GM23248 (cell line): ENCODE measurements at regions not wholly inside any gene's neighbourhood (a gene's known extent, or its start where the extent isn't known, plus 50 kb on each side); places are given as distances from the start of the nearest gene placed in this dataset.

Experiments used
- DNase-seq: peaks from one replicate; pipeline ENCODE4 v3.0.0-alpha.2; 2015
- H2AFZ ChIP-seq: fragments of 200-600 bp; sonication (generic); 2 replicates; pipeline ENCODE4 v1.6.1; 2016; ENCODE audit warnings: antibody characterized with exemption
- H3F3A ChIP-seq: fragments of 200-600 bp; sonication (generic); 2 replicates; pipeline ENCODE4 v1.6.1; 2016; ENCODE audit warnings: mild to moderate bottlenecking, antibody characterized with exemption, mixed run types; ENCODE audit not compliant: insufficient read depth
- H3K27ac ChIP-seq: fragments of 200-600 bp; sonication (generic); 2 replicates; pipeline ENCODE4 v1.5.1; 2016; ENCODE audit warnings: mild to moderate bottlenecking
- H3K27me3 ChIP-seq: fragments of 200-600 bp; sonication (generic); replicated peaks from 2 replicates; pipeline ENCODE4 v1.6.1; 2016; ENCODE audit warnings: mild to moderate bottlenecking; ENCODE audit not compliant: insufficient read depth
- H3K36me3 ChIP-seq: fragments of 200-600 bp; sonication (generic); 2 replicates; pipeline ENCODE4 v1.6.1; 2016; ENCODE audit warnings: low read depth, mild to moderate bottlenecking
- H3K4me1 ChIP-seq: fragments of 200-600 bp; sonication (generic); 2 replicates; pipeline ENCODE4 v1.6.1; 2016; ENCODE audit warnings: mild to moderate bottlenecking; ENCODE audit not compliant: insufficient read depth
- H3K4me2 ChIP-seq: fragments of 200-600 bp; sonication (generic); one replicate; pipeline ENCODE4 v1.6.1; 2016; ENCODE audit warnings: mild to moderate bottlenecking; ENCODE audit not compliant: unreplicated experiment
- H3K4me3 ChIP-seq: fragments of 200-600 bp; sonication (generic); 2 replicates; pipeline ENCODE4 v1.5.1; 2016; ENCODE audit warnings: mild to moderate bottlenecking
- H3K79me2 ChIP-seq: fragments of 200-600 bp; sonication (generic); 2 replicates; pipeline ENCODE4 v1.6.1; 2016; ENCODE audit warnings: mild to moderate bottlenecking; ENCODE audit not compliant: insufficient read depth
- H3K9ac ChIP-seq: fragments of 200-600 bp; sonication (generic); 2 replicates; pipeline ENCODE4 v1.6.1; 2016; ENCODE audit warnings: mild to moderate bottlenecking
- H3K9me2 ChIP-seq: fragments of 200-600 bp; sonication (generic); 2 replicates; pipeline ENCODE4 v1.6.1; 2016; ENCODE audit warnings: mixed run types, mild to moderate bottlenecking, moderate library complexity; ENCODE audit not compliant: insufficient read depth
- H3K9me3 ChIP-seq: fragments of 200-600 bp; sonication (generic); one replicate; pipeline ENCODE4 v1.6.1; 2017; ENCODE audit warnings: low read depth
- H4K20me1 ChIP-seq: fragments of 200-600 bp; sonication (generic); 2 replicates; pipeline ENCODE4 v1.6.0; 2016; ENCODE audit not compliant: insufficient read depth
- EZH2 ChIP-seq: fragments of 200-600 bp; sonication (generic); IDR thresholded peaks from 2 replicates; pipeline ENCODE4 v1.6.1; 2018; ENCODE audit warnings: antibody characterized with exemption, mild to moderate bottlenecking; ENCODE audit not compliant: insufficient read depth, poor library complexity, severe bottlenecking
- EZH2phosphoT487 ChIP-seq: fragments of 200-600 bp; sonication (generic); IDR thresholded peaks from 2 replicates; pipeline ENCODE4 v1.6.1; 2018; ENCODE audit warnings: antibody characterized with exemption, moderate library complexity, mild to moderate bottlenecking, low read depth; ENCODE audit not compliant: insufficient read depth
- WGBS, 2 experiments: methylation state at CpG; one replicate each; pipeline ENCODE4 v1.1.6; 2015 to 2017; ENCODE audit warnings: low lambda C conversion rate in 2 of 2, low coverage in 1 of 2; ENCODE audit errors: missing lambda C conversion rate in 2 of 2; 5-methylcytosine and 5-hydroxymethylcytosine counted together
- in situ Hi-C: fragments of 300-500 bp; cut with MboI; formaldehyde crosslinking; loops from 2 replicates; pipeline ENCODE4 v1.15.0; 2020

DNA sequence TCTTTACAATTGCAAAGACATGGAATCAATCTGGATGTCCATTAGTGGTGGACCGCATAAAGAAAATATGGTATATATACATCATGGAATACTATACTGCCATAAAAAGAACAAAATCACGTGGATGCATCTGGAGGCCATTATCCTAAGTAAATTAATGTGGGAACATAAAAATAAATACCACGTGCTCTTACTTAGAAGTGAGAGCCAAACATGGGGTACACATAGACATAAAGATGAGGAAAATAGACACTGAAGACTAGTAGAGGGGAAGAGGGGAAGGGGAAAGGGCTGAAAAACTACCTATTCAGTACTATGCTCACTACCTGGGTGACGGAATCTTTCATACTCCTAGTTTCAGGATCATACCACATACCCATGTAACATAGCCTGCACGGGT lies 179.3 kb upstream of the TECRL start:
- H3K4me3 ChIP-seq, result no peak overlapping the region

GRCh38 chr4:64584981-64585557 lies 175.8 kb upstream of the TECRL start:
- TF ChIP-seq EZH2, result no peak
- TF ChIP-seq EZH2phosphoT487, result no peak
- no peak overlapping the region for H3K9ac ChIP-seq
- in situ Hi-C loops, result no loop called here
- no peaks in the 10 kb centered on the region for H4K20me1 ChIP-seq
- H3K9me2 ChIP-seq, result no peaks in the 10 kb centered on the region
- H3K4me2 ChIP-seq, result no peak overlapping the region
- H3K4me3 ChIP-seq, result no peak overlapping the region
- DNase-seq, result peak; percentile 57
- no peaks in the 10 kb centered on the region for H3K36me3 ChIP-seq
- H3F3A ChIP-seq, result no peaks in the 10 kb centered on the region
- H2AFZ ChIP-seq, result no peak overlapping the region
- no peaks in the 10 kb centered on the region for H3K4me1 ChIP-seq
- H3K27ac ChIP-seq, result no peak overlapping the region
- no peaks in the 10 kb centered on the region for H3K27me3 ChIP-seq
- no peaks in the 10 kb centered on the region for H3K79me2 ChIP-seq
- no peaks in the 10 kb centered on the region for H3K9me3 ChIP-seq
- 18 to 19% methylated on average over 6 of the region's 6 CpGs for WGBS, 2 experiments

More for the DNA sequence above, 179.3 kb upstream of the TECRL start:
- H3K9ac ChIP-seq, result no peak overlapping the region
- no peaks in the 10 kb centered on the region for H3K9me2 ChIP-seq
- WGBS, 2 experiments, result 34% methylated on average over 5 of the region's 5 CpGs
- H3K4me2 ChIP-seq, result no peak overlapping the region
- no peaks in the 10 kb centered on the region for H4K20me1 ChIP-seq
- no peaks in the 10 kb centered on the region for H3K79me2 ChIP-seq
- no peak overlapping the region for H2AFZ ChIP-seq
- no peaks in the 10 kb centered on the region for H3F3A ChIP-seq
- DNase-seq, result no peak
- H3K4me1 ChIP-seq, result no peaks in the 10 kb centered on the region
- no peaks in the 10 kb centered on the region for H3K27me3 ChIP-seq
- H3K36me3 ChIP-seq, result no peaks in the 10 kb centered on the region
- in situ Hi-C loops, result no loop called here
- TF ChIP-seq EZH2 (no peak), EZH2phosphoT487 (no peak)
- no peaks in the 10 kb centered on the region for H3K9me3 ChIP-seq
- H3K27ac ChIP-seq, result no peak overlapping the region

GRCh38 chr4:64584125-64584524 lies 174.9 kb upstream of the TECRL start:
- WGBS, 2 experiments, result 72 to 73% methylated on average over 4 of the region's 4 CpGs
- H3F3A ChIP-seq, result no peaks in the 10 kb centered on the region

GRCh38 chr4:64582492-64582891 lies 173.2 kb upstream of the TECRL start:
- WGBS, 2 experiments, result 16 to 31% methylated on average over 3 of the region's 3 CpGs
- in situ Hi-C loops, result no loop called here
- H4K20me1 ChIP-seq, result no peaks in the 10 kb centered on the region

More at GRCh38 chr4:64584125-64584524, 174.9 kb upstream of the TECRL start:
- TF ChIP-seq EZH2 (no peak), EZH2phosphoT487 (no peak)
- in situ Hi-C loops, result no loop called here
- Histone ChIP-seq H3K9me3 (no peaks in the 10 kb centered on the region), H2AFZ (no peak overlapping the region), H3K27me3 (no peaks in the 10 kb centered on the region), H4K20me1 (no peaks in the 10 kb centered on the region), H3K27ac (no peak overlapping the region), H3K4me1 (no peaks in the 10 kb centered on the region), H3K4me3 (no peak overlapping the region), H3K36me3 (no peaks in the 10 kb centered on the region), H3K79me2 (no peaks in the 10 kb centered on the region), H3K9ac (no peak overlapping the region), H3K4me2 (no peak overlapping the region), H3K9me2 (no peaks in the 10 kb centered on the region)
- DNase-seq, result no peak

DNA sequence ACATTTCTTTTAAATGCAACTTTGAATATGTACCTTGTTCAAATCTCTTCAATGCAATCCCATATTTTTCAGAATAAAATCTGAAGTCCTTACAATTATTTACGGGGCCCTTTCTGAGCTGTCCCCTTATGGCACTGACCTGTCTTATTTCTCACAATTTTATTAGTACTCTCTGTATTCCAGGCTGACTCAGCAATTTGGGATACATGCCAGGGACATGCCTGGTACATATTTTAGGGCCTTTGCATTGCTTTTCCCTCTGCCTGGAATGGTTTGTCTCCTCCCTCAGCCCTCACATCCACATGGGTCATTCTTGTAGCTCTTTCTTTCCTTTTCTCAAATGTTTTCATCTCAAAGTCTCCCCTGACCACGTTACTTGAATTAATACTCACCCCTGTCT lies 172.2 kb upstream of the TECRL start:
- H2AFZ ChIP-seq, result no peak overlapping the region; the same call in 1 of the 2 replicates
- peak; percentile 48 for DNase-seq
- H3K36me3 ChIP-seq, result no peaks in the 10 kb centered on the region

More at GRCh38 chr4:64582492-64582891, 173.2 kb upstream of the TECRL start:
- H3K4me3 ChIP-seq, result no peak overlapping the region
- H3K4me1 ChIP-seq, result no peaks in the 10 kb centered on the region
- no peaks in the 10 kb centered on the region for H3K79me2 ChIP-seq
- no peak for TF ChIP-seq EZH2phosphoT487
- no peak for TF ChIP-seq EZH2
- H3K27me3 ChIP-seq, result no peaks in the 10 kb centered on the region
- no peak overlapping the region for H3K27ac ChIP-seq
- H3K9me2 ChIP-seq, result no peaks in the 10 kb centered on the region
- H3F3A ChIP-seq, result no peaks in the 10 kb centered on the region
- H3K36me3 ChIP-seq, result no peaks in the 10 kb centered on the region
- H2AFZ ChIP-seq, result no peak overlapping the region
- DNase-seq, result no peak
- H3K9ac ChIP-seq, result no peak overlapping the region
- H3K9me3 ChIP-seq, result no peaks in the 10 kb centered on the region
- H3K4me2 ChIP-seq, result no peak overlapping the region

More for the DNA sequence above, 172.2 kb upstream of the TECRL start:
- in situ Hi-C loops, result no loop called here
- Histone ChIP-seq H3K9me2 (no peaks in the 10 kb centered on the region), H3K4me1 (no peaks in the 10 kb centered on the region), H3K27ac (no peak overlapping the region), H3F3A (no peaks in the 10 kb centered on the region), H3K4me3 (no peak overlapping the region), H3K9me3 (no peaks in the 10 kb centered on the region), H3K79me2 (no peaks in the 10 kb centered on the region), H4K20me1 (no peaks in the 10 kb centered on the region), H3K27me3 (no peaks in the 10 kb centered on the region), H3K4me2 (no peak overlapping the region), H3K9ac (no peak overlapping the region)
- TF ChIP-seq EZH2, result no peak
- TF ChIP-seq EZH2phosphoT487, result no peak
- WGBS, 2 experiments, result 14 to 24% methylated on average over 2 of the region's 2 CpGs
